Lower lobe of right lung (tissue), 2 donors: ENCODE measurements at regions not wholly inside any gene's neighbourhood (a gene's known extent, or its start where the extent isn't known, plus 50 kb on each side); places are given as distances from the start of the nearest gene placed in this dataset.

Source experiments
- ATAC-seq, 2 donors: fragments of 200-7000 bp; cut with Tn5 transposase; one replicate each; pipeline ENCODE4 v1.9.1; 2020 to 2022; ENCODE audit warnings: mild to moderate bottlenecking in 2 of 2, moderate library complexity in 2 of 2
- DNase-seq: peaks from one replicate; pipeline ENCODE4 v3.0.0-alpha.2; 2020
- H3K27ac ChIP-seq: fragments of 200-600 bp; one replicate; pipeline ENCODE4 v1.8.0; 2022
- H3K27me3 ChIP-seq: fragments of 200-600 bp; one replicate; pipeline ENCODE4 v1.8.0; 2022; ENCODE audit warnings: low read depth
- H3K36me3 ChIP-seq: fragments of 200-600 bp; one replicate; pipeline ENCODE4 v1.8.0; 2022; ENCODE audit warnings: mild to moderate bottlenecking
- H3K4me1 ChIP-seq: fragments of 200-600 bp; one replicate; pipeline ENCODE4 v1.8.0; 2022
- H3K4me3 ChIP-seq: fragments of 200-600 bp; one replicate; pipeline ENCODE4 v1.8.0; 2022; ENCODE audit warnings: mild to moderate bottlenecking
- H3K9me3 ChIP-seq: fragments of 200-600 bp; one replicate; pipeline ENCODE4 v1.8.0; 2022
- intact Hi-C: fragments of 100-400 bp; cut with DNase I; formaldehyde crosslinking; loops from one replicate; pipeline ENCODE4 v1.11.0; 2022
- TF ChIP-seq, protein P1 (sequence below): fragments of 200-600 bp; IDR thresholded peaks from one replicate; pipeline ENCODE4 v1.8.0; 2022; ENCODE audit warnings: antibody characterized with exemption, mild to moderate bottlenecking
- donor health status: DM: no; HTN: yes; CAD: no; lungs with severe emphysema.

DNA sequence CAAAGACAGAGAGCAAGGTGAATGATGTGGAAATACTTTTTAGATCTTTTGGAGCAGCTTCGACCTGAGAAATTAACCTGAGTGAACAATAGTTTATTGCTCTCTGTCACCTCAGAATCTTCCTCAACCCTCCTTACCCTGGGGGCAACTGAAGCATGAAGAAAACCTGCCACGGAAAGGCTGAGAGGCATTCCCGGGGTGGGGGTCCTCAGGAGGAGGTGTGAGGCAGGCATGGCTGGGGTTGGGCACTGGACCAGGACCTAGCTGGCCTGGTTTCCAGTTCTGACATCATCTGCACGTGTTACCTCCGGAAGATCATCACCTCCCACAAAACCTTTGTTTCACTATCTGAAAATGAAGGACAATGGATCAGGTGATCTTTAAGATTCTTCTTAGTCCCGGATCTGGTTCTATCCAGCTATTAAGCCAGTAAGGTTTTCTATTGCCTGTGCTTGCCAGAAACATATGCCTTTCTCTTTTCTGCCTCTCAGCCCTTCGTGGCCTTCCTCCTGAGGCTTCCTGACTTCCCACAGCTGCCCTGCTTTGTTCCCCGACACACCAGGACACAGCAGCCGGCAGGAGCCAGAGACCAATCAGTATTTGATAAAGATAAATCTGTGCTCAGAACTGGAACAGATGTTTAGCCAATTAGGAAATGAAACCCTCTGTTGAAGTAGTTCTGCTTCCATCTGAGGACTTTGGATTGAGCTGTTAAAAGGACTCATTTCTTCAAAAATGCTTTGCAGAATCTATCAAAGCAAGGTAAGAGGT is 232.5 kb downstream of the TDRD15 start:
- TF ChIP-seq, protein P1, sequence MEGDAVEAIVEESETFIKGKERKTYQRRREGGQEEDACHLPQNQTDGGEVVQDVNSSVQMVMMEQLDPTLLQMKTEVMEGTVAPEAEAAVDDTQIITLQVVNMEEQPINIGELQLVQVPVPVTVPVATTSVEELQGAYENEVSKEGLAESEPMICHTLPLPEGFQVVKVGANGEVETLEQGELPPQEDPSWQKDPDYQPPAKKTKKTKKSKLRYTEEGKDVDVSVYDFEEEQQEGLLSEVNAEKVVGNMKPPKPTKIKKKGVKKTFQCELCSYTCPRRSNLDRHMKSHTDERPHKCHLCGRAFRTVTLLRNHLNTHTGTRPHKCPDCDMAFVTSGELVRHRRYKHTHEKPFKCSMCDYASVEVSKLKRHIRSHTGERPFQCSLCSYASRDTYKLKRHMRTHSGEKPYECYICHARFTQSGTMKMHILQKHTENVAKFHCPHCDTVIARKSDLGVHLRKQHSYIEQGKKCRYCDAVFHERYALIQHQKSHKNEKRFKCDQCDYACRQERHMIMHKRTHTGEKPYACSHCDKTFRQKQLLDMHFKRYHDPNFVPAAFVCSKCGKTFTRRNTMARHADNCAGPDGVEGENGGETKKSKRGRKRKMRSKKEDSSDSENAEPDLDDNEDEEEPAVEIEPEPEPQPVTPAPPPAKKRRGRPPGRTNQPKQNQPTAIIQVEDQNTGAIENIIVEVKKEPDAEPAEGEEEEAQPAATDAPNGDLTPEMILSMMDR = no peak
- no peak overlapping the region for H3K4me3 ChIP-seq
- H3K4me1 ChIP-seq = no peaks in the 10 kb centered on the region
- DNase-seq (no peak), ATAC-seq (no peak)
- no peak overlapping the region for H3K27ac ChIP-seq
- intact Hi-C loops = no loop called here
- H3K36me3 ChIP-seq = no peaks in the 10 kb centered on the region
- no peaks in the 10 kb centered on the region for H3K27me3 ChIP-seq
- H3K9me3 ChIP-seq = no peaks in the 10 kb centered on the region

- H3K27ac ChIP-seq = no peak overlapping the region
- TF ChIP-seq, protein P1 = no peak
- no peaks in the 10 kb centered on the region for H3K36me3 ChIP-seq
- H3K27me3 ChIP-seq = no peaks in the 10 kb centered on the region
- no peaks in the 10 kb centered on the region for H3K9me3 ChIP-seq
- intact Hi-C loops = no loop called here
- no peak for DNase-seq
- H3K4me1 ChIP-seq = no peaks in the 10 kb centered on the region
- no peak overlapping the region for H3K4me3 ChIP-seq
- no peak for ATAC-seq
These were observed 233.1 kb downstream of the TDRD15 start for GRCh38 chr2:21356857-21357255.

- TF ChIP-seq, protein P1 = no peak
- no peak for DNase-seq
- Histone ChIP-seq H3K27me3 (no peaks in the 10 kb centered on the region), H3K4me3 (no peak overlapping the region), H3K9me3 (no peaks in the 10 kb centered on the region), H3K27ac (no peak overlapping the region), H3K4me1 (no peaks in the 10 kb centered on the region), H3K36me3 (no peaks in the 10 kb centered on the region)
- intact Hi-C loops = no loop called here
- no peak for ATAC-seq
These were observed 235.2 kb downstream of the TDRD15 start for GRCh38 chr2:21358976-21359375.

DNA sequence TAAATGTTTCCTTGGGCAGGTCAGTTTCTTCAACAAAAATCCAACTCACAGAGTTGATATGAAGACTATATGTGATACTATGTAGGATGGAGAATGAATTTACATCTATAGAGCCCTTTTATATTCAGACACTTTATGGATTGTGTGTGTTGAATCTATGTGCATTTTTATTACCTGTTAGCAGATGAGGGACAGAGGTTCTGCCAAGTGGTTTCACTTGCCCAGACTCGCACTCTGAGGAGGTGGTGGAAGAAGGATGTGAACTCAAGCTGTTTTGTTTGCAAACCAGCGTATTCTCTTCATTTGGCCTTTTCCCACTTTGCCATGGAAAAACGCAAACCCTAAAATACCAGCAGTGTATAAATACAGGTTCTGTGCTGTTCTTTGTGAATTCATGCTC is 237.6 kb downstream of the TDRD15 start:
- intact Hi-C loops = no loop called here
- H3K36me3 ChIP-seq = no peaks in the 10 kb centered on the region
- DNase-seq (no peak), ATAC-seq (no peak)
- no peak overlapping the region for H3K27ac ChIP-seq
- no peak overlapping the region for H3K4me3 ChIP-seq
- TF ChIP-seq, protein P1 = no peak
- no peaks in the 10 kb centered on the region for H3K4me1 ChIP-seq
- no peaks in the 10 kb centered on the region for H3K27me3 ChIP-seq
- no peaks in the 10 kb centered on the region for H3K9me3 ChIP-seq

- no peaks in the 10 kb centered on the region for H3K27me3 ChIP-seq
- DNase-seq (no peak), ATAC-seq (no peak)
- no peak overlapping the region for H3K27ac ChIP-seq
- H3K4me3 ChIP-seq = no peak overlapping the region
- TF ChIP-seq, protein P1 = no peak
- H3K4me1 ChIP-seq = no peaks in the 10 kb centered on the region
- intact Hi-C loops = no loop called here
- no peaks in the 10 kb centered on the region for H3K36me3 ChIP-seq
- H3K9me3 ChIP-seq = no peaks in the 10 kb centered on the region
These were observed 238.3 kb downstream of the TDRD15 start for GRCh38 chr2:21361957-21362486.
